GM12864 (cell line): ENCODE measurements at regions not wholly inside any gene's neighbourhood (a gene's known extent, or its start where the extent isn't known, plus 50 kb on each side); places are given as distances from the start of the nearest gene placed in this dataset.

Experiments
- DNase-seq: peaks from one replicate; pipeline ENCODE4 v3.0.0-alpha.2; 2011; ENCODE audit warnings: low read depth
- H3K4me3 ChIP-seq: 2 replicates; pipeline ENCODE4 v1.5.1; 2011; ENCODE audit warnings: mild to moderate bottlenecking, low read depth, low read length, control low read depth
- TF ChIP-seq, protein P1 (sequence below): IDR thresholded peaks from 2 replicates; pipeline ENCODE4 v1.5.1; 2011; ENCODE audit warnings: low read depth, mild to moderate bottlenecking, moderate library complexity, low read length, control low read depth, inconsistent platforms; ENCODE audit errors: missing control alignments

DNA sequence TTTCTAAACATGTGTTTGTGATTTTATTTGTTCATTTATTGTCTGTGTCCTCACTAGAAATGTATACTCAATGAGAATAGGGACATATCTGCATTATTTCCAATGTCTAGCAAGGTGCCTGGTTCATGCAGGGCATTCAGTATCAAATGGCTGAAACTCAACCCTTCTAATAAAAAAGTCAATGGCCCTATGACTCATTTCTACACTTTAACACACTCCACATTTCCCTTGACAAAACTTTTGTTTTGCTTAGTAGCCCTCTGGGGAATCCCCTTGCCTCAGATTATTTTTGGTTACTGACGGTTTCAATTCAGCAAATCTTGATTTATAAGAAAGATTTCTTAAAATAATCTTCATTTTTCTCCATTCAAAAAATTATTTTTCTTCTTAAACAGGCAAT lies 206.0 kb upstream of the DMRTA1 start:
- no peak overlapping the region for H3K4me3 ChIP-seq
- TF ChIP-seq, protein P1, sequence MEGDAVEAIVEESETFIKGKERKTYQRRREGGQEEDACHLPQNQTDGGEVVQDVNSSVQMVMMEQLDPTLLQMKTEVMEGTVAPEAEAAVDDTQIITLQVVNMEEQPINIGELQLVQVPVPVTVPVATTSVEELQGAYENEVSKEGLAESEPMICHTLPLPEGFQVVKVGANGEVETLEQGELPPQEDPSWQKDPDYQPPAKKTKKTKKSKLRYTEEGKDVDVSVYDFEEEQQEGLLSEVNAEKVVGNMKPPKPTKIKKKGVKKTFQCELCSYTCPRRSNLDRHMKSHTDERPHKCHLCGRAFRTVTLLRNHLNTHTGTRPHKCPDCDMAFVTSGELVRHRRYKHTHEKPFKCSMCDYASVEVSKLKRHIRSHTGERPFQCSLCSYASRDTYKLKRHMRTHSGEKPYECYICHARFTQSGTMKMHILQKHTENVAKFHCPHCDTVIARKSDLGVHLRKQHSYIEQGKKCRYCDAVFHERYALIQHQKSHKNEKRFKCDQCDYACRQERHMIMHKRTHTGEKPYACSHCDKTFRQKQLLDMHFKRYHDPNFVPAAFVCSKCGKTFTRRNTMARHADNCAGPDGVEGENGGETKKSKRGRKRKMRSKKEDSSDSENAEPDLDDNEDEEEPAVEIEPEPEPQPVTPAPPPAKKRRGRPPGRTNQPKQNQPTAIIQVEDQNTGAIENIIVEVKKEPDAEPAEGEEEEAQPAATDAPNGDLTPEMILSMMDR: no peak
- no peak for DNase-seq

DNA sequence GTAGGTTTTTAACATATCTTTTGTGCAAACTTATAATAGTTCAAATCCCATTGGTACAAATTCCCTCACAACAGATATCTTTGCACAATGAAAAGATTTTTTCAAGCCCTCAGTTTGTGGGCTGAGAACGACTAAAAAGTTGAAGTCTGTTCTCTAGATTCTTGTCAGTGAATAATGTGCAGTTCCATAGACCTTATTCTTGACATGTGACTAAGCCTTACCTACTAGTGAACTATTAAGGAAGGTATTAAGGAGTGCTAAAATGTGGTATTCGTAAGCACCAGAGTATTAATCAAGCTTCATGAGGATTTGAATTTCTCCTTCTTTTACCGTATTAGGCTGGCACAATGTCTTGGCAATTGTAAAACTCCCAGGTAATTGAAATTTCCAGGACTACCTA lies 205.6 kb upstream of the DMRTA1 start:
- no peak for DNase-seq
- no peak overlapping the region for H3K4me3 ChIP-seq
- TF ChIP-seq, protein P1: no peak

DNA sequence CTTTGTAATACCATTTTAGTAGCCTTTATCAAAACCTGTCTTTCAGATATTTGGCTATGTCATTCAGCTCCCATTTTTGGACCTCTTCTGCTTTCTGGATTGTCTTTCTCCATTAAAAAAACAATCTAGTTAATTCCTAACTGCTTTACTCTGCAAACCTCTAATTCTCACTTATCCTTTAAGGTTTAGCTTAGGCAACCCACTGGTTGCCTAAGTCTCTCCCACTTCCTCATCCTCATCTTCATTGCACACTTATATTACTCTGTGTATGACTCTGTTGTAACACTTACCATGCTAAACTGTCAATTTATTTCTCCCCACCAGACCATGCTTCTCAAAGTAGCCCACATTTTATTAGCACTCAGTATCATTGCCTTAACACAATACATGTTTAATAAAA lies 205.0 kb upstream of the DMRTA1 start:
- no peak overlapping the region for H3K4me3 ChIP-seq
- DNase-seq: no peak
- TF ChIP-seq, protein P1: no peak

DNA sequence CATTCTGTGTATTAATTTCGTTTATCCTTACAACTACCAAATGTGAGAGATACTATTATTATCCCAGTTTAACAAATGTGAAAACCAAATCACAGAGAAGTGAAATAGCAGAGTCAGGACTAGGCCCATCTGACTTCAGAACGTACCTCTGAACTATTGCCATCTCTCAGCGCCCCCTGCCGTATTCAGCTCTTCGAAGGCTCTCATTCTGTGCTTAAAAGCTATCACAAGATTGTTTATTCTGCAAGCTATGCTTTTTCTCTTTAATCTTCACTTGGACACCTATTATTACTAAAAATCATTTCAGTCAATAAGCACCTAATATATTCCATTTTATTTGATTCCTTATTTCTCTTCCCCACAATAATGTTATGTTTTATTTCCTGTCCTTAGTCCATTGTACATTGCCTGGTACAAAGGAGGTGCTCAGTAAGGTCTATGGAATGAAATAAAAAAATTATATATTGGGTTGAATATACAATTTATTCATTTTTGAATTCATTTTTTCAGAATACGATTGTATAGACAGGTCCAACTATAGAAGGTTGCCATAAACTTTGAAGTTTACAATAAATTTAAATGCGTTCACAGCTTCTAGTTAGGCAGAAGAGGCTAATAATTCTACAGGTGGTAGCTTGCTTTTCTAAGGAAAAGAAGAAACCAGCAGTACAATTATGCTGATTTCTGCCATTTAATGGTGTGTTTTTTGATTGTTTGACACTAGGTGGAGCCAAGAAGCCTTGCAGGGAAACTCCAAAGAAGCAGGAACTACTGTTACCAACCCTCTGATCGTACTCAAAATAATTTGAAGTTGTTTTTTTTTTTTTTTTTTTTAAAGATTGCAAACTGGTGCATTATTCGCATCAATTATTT lies 202.2 kb upstream of the DMRTA1 start:
- no peak overlapping the region for H3K4me3 ChIP-seq
- TF ChIP-seq, protein P1: peak; percentile 61
- no peak for DNase-seq

DNA sequence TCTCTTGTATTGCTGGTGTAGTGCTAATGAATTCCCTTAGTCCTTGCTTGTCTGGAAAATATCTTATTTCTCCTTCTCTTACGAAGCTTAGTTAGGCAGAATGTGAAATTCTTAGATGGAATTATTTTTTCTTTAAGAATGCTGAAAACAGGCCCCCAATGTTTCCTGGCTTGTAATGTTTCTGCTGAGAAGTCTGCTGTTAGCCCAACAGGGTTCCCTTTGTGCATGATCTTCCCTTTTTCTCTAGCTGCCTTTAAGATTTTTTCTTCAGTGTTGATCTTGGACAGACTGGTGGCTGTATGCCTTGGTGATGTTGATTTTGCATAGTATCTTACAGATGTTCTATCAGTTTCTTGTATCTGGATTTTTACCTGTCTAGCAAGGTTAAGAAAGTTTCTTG lies 191.3 kb upstream of the DMRTA1 start:
- DNase-seq: no peak
- H3K4me3 ChIP-seq: no peak overlapping the region
- TF ChIP-seq, protein P1: no peak

DNA sequence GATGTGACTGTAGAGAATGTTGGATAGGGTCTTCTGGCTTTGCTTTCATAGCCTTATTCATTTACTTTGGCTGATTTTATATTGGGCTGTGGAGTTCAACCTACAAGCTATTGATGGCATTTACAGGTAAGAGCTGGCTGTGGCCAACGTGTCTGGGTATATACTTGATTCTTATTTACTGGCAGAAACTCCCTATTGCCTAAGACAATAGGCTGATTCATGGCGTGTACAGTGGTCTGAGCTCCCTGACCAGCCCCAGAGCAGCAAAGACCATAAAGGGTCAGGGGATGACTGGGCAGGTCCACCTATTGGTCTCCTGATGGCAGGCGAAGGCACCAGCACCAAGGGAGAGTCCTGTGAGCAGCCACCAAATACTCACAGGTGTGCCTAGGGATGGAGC lies 190.2 kb upstream of the DMRTA1 start:
- no peak for DNase-seq
- TF ChIP-seq, protein P1: no peak

More for the DNA sequence above, 190.2 kb upstream of the DMRTA1 start:
- no peak overlapping the region for H3K4me3 ChIP-seq
